AG20443 (cell line): ENCODE measurements at regions not wholly inside any gene's neighbourhood (a gene's known extent, or its start where the extent isn't known, plus 50 kb on each side); places are given as distances from the start of the nearest gene placed in this dataset.

ENCODE experiments used
- DNase-seq: peaks from one replicate; pipeline ENCODE4 v3.0.0; 2012; ENCODE audit warnings: low spot score, mixed read lengths

- DNase-seq = no peak
Measured at GRCh38 chr6:149184523-149184922, 133.0 kb upstream of the TAB2 start.

- DNase-seq = no peak
Measured at GRCh38 chr6:149185799-149186357, 131.6 kb upstream of the TAB2 start.

GRCh38 chr6:149186873-149187272, 130.6 kb upstream of the TAB2 start:
- DNase-seq = no peak

- no peak for DNase-seq
Measured at GRCh38 chr6:149190224-149190831, 127.2 kb upstream of the TAB2 start.

GRCh38 chr6:149194820-149195558, 122.5 kb upstream of the TAB2 start:
- DNase-seq = no peak

GRCh38 chr6:149196091-149196490, 121.4 kb upstream of the TAB2 start:
- DNase-seq = no peak

GRCh38 chr6:149197482-149197881, 120.0 kb upstream of the TAB2 start:
- no peak for DNase-seq

GRCh38 chr6:149198265-149198664, 119.2 kb upstream of the TAB2 start:
- DNase-seq = no peak

- DNase-seq = no peak
Measured at GRCh38 chr6:149200282-149200945, 117.1 kb upstream of the TAB2 start.

- no peak for DNase-seq
Measured at GRCh38 chr6:149201068-149201655, 116.3 kb upstream of the TAB2 start.

GRCh38 chr6:149202100-149202499, 115.4 kb upstream of the TAB2 start:
- no peak for DNase-seq

GRCh38 chr6:149202952-149203351, 114.6 kb upstream of the TAB2 start:
- DNase-seq = no peak

- DNase-seq = no peak
Measured at GRCh38 chr6:149203509-149203908, 114.0 kb upstream of the TAB2 start.

GRCh38 chr6:149208134-149208601, 109.3 kb upstream of the TAB2 start:
- DNase-seq = no peak

- DNase-seq = peak; percentile 72
Measured at GRCh38 chr6:149209871-149210775, 107.4 kb upstream of the TAB2 start.

- DNase-seq = peak; percentile 22
Measured at GRCh38 chr6:149211046-149211571, 106.4 kb upstream of the TAB2 start.

- no peak for DNase-seq
Measured at GRCh38 chr6:149212206-149212605, 105.3 kb upstream of the TAB2 start.

GRCh38 chr6:149212892-149213801, 104.4 kb upstream of the TAB2 start:
- no peak for DNase-seq

GRCh38 chr6:149213829-149214228, 103.7 kb upstream of the TAB2 start:
- DNase-seq = no peak

- no peak for DNase-seq
Measured at GRCh38 chr6:149216459-149216858, 101.1 kb upstream of the TAB2 start.
